HFFc6 (cell line): ENCODE measurements at regions not wholly inside any gene's neighbourhood (a gene's known extent, or its start where the extent isn't known, plus 50 kb on each side); places are given as distances from the start of the nearest gene placed in this dataset.

Experiments
- DNase-seq: peaks from one replicate; pipeline ENCODE4 v3.0.0-alpha.2; 2018
- H3K27ac Mint-ChIP-seq: 2 replicates; pipeline ENCODE4 v1.8.0; 2020; ENCODE audit warnings: mild to moderate bottlenecking, mixed read lengths
- H3K27me3 Mint-ChIP-seq: 2 replicates; pipeline ENCODE4 v1.8.0; 2021; ENCODE audit warnings: mild to moderate bottlenecking, moderate library complexity, mixed read lengths; ENCODE audit not compliant: insufficient read depth
- H3K36me3 Mint-ChIP-seq: 2 replicates; pipeline ENCODE4 v1.8.0; 2021; ENCODE audit warnings: low read depth, mixed read lengths
- H3K4me1 Mint-ChIP-seq: 2 replicates; pipeline ENCODE4 v1.8.0; 2020; ENCODE audit warnings: low read depth, mixed read lengths
- H3K4me3 Mint-ChIP-seq: 2 replicates; pipeline ENCODE4 v1.8.0; 2020; ENCODE audit warnings: mild to moderate bottlenecking, moderate library complexity, mixed read lengths
- H3K9me3 Mint-ChIP-seq: 2 replicates; pipeline ENCODE4 v1.8.0; 2020; ENCODE audit warnings: mild to moderate bottlenecking, mixed read lengths
- TF ChIP-seq, protein P1 (sequence below): fragments of 200-600 bp; sonication (generic); IDR thresholded peaks from 2 replicates; pipeline ENCODE4 v1.5.0; 2021; ENCODE audit warnings: antibody characterized with exemption, mild to moderate bottlenecking

DNA sequence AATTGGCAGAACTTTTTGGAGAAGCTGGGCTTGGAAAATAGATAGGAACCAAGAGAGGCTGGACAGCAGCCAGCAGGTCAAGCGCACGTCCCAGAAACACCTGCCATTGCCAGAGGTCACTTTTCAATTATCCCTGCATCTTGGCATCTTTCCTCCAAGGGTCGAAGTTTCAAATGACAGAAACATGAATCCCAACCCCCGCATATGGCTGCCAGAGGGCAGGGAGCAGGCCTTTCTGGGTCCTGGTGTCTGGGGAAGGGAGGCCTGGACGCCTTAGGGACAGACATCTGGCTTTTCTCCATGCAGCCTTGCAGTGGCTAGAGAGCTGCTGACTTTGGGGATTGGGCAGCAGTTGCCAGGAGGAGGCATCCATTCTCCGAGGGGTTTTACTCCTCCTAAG is 164.5 kb upstream of the TPM1 start:
- peaks cover 30% of the 10 kb centered on the region for H3K4me1 Mint-ChIP-seq
- H3K27me3 Mint-ChIP-seq: no peaks in the 10 kb centered on the region; the same call in 1 of the 2 replicates

DNA sequence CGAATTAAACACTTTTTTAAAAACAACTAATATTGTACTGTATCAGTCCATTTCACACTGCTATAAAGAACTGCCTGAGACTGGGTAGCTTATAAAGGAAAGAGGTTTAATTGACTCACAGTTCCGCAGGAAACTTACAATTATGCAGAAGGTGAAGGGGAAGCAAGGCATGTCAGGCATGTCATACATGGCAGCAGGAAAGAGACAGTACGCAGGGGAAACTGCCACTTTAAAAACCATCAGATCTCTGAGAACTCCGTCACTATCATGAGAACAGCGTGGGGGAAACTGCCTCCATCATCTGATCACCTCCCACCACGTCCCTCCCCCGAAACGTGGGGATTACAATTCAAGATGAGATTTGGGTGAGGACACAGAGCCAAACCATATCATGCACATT is 162.8 kb upstream of the TPM1 start:
- Mint-ChIP-seq H3K9me3 (no peaks in the 10 kb centered on the region; the same call in 1 of the 2 replicates), H3K36me3 (no peaks in the 10 kb centered on the region), H3K27me3 (no peaks in the 10 kb centered on the region; the same call in 1 of the 2 replicates), H3K27ac (no peak overlapping the region), H3K4me3 (no peak overlapping the region), H3K4me1 (peaks cover 39% of the 10 kb centered on the region)
- no peak for DNase-seq
- TF ChIP-seq, protein P1, sequence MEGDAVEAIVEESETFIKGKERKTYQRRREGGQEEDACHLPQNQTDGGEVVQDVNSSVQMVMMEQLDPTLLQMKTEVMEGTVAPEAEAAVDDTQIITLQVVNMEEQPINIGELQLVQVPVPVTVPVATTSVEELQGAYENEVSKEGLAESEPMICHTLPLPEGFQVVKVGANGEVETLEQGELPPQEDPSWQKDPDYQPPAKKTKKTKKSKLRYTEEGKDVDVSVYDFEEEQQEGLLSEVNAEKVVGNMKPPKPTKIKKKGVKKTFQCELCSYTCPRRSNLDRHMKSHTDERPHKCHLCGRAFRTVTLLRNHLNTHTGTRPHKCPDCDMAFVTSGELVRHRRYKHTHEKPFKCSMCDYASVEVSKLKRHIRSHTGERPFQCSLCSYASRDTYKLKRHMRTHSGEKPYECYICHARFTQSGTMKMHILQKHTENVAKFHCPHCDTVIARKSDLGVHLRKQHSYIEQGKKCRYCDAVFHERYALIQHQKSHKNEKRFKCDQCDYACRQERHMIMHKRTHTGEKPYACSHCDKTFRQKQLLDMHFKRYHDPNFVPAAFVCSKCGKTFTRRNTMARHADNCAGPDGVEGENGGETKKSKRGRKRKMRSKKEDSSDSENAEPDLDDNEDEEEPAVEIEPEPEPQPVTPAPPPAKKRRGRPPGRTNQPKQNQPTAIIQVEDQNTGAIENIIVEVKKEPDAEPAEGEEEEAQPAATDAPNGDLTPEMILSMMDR: no peak

More for the DNA sequence above, 164.5 kb upstream of the TPM1 start:
- H3K9me3 Mint-ChIP-seq: no peaks in the 10 kb centered on the region; the same call in 1 of the 2 replicates
- TF ChIP-seq, protein P1: no peak
- no peak for DNase-seq
- no peak overlapping the region for H3K4me3 Mint-ChIP-seq
- H3K36me3 Mint-ChIP-seq: no peaks in the 10 kb centered on the region
- H3K27ac Mint-ChIP-seq: no peak overlapping the region

DNA sequence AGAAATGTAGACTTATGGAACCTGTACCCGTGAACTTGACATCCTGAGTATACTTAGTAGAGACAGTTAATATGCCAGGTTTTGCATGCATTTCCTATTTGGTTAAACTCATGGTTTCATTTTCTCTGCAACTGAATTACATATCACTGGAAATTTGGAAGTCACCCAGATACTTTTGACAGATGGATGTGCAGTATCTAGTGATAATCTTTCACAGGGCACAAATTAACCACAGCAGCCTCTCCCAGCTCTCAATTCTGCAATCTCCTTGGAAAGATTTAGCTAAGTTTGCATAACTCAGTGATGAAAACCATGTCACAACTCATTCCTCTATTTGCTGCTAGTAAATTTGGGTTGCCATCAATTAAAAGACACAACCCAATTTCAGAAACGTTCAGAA is 162.3 kb upstream of the TPM1 start:
- H3K27me3 Mint-ChIP-seq: no peaks in the 10 kb centered on the region; the same call in 1 of the 2 replicates
- H3K27ac Mint-ChIP-seq: no peak overlapping the region
- no peak overlapping the region for H3K4me3 Mint-ChIP-seq
- DNase-seq: no peak
- TF ChIP-seq, protein P1: no peak
- H3K36me3 Mint-ChIP-seq: no peaks in the 10 kb centered on the region
- H3K9me3 Mint-ChIP-seq: no peaks in the 10 kb centered on the region; the same call in 1 of the 2 replicates
- H3K4me1 Mint-ChIP-seq: peaks cover 44% of the 10 kb centered on the region

DNA sequence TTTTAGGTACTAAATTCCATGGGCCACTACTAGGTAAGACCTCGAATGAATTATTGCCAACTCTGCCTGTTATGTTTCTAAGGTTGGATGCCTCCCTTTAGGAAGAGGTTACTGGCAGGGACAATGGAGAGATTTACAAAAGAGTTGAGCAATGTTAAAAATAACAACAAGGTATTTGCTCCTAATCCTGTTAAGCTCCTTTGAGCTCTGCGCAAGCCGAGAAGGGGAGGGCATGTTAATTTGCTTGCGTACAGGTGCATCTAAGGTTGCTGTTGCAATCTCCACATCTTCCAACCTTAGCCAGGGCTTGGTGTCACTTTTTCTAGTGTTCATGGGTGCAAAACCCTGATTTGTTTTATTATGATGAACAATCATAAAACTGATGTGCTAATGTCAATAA is 161.5 kb upstream of the TPM1 start:
- peaks cover 52% of the 10 kb centered on the region for H3K4me1 Mint-ChIP-seq
- no peak overlapping the region for H3K4me3 Mint-ChIP-seq
- no peak overlapping the region for H3K27ac Mint-ChIP-seq
- H3K36me3 Mint-ChIP-seq: no peaks in the 10 kb centered on the region
- no peaks in the 10 kb centered on the region; the same call in 1 of the 2 replicates for H3K9me3 Mint-ChIP-seq
- H3K27me3 Mint-ChIP-seq: no peaks in the 10 kb centered on the region
- no peak for DNase-seq
- TF ChIP-seq, protein P1: no peak

DNA sequence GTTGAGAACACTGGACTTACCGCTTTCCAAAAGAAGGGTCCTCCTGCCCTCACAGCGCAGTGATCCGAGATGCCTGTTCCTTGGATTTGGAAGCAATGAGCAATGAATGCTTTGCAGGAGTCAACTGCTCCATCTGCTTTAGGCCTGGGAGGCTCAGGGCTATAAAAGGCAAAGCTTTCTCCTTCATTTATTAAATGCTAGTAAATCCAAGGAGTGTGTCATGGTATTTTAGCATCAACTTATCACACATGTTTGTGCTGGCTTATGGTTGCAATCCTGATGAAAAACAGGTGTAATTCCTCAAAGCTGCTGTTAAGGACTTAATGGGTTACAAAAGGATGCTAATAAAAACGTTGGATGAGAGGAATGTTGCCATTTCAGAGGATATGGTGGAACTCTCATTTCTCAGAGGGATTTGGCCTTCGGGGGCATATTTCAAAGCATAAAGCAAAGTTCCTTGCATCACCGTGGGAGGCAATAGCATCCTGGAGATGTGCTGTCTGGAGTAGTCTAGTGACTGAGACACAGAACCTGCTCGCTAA is 158.5 kb upstream of the TPM1 start:
- no peaks in the 10 kb centered on the region for H3K9me3 Mint-ChIP-seq
- H3K36me3 Mint-ChIP-seq: no peaks in the 10 kb centered on the region
- peaks cover 82% of the 10 kb centered on the region for H3K4me1 Mint-ChIP-seq
- peak overlapping the region; percentile 9; the same call in 1 of the 2 replicates for H3K27ac Mint-ChIP-seq
- H3K4me3 Mint-ChIP-seq: no peak overlapping the region; the same call in 1 of the 2 replicates
- peak; percentile 82 for DNase-seq
- TF ChIP-seq, protein P1: no peak
- H3K27me3 Mint-ChIP-seq: no peaks in the 10 kb centered on the region; the same call in 1 of the 2 replicates
